ENCODE measurements at regions not wholly inside any gene's neighbourhood (a gene's known extent, or its start where the extent isn't known, plus 50 kb on each side); places are given as distances from the start of the nearest gene placed in this dataset.

GRCh38 chr4:119725688-119726330 is 97.2 kb upstream of the PDE5A start:
- H3K9me3 ChIP-seq (replicated peaks; ENCODE audit: control insufficient read depth, low read depth, low read length): no peaks in the 10 kb centered on the region
- DNase-seq: no peak
- H3K4me1 ChIP-seq (ENCODE audit: control insufficient read depth, insufficient read depth, low read length): peaks cover 3% of the 10 kb centered on the region
- no peaks in the 10 kb centered on the region for H3K27me3 ChIP-seq (ENCODE audit: control insufficient read depth, insufficient read depth, low read length)
- 14% methylated on average over 1 of the region's 3 CpGs for WGBS (ENCODE audit: insufficient coverage)
- no peak overlapping the region for H3K4me3 ChIP-seq (ENCODE audit: low read length)
- no peak overlapping the region for H3K27ac ChIP-seq (ENCODE audit: low read length)
- H3K36me3 ChIP-seq (ENCODE audit: control insufficient read depth, insufficient read depth, low read length): no peaks in the 10 kb centered on the region

GRCh38 chr4:119725011-119725410 is 96.4 kb upstream of the PDE5A start:
- no peaks in the 10 kb centered on the region for H3K27me3 ChIP-seq (ENCODE audit: control insufficient read depth, insufficient read depth, low read length)
- H3K9me3 ChIP-seq (replicated peaks; ENCODE audit: control insufficient read depth, low read depth, low read length): no peaks in the 10 kb centered on the region
- WGBS (ENCODE audit: insufficient coverage): 96% methylated on average over 4 of the region's 6 CpGs
- peaks cover 3% of the 10 kb centered on the region for H3K4me1 ChIP-seq (ENCODE audit: control insufficient read depth, insufficient read depth, low read length)
- H3K36me3 ChIP-seq (ENCODE audit: control insufficient read depth, insufficient read depth, low read length): no peaks in the 10 kb centered on the region
- H3K27ac ChIP-seq (ENCODE audit: low read length): no peak overlapping the region
- H3K4me3 ChIP-seq (ENCODE audit: low read length): no peak overlapping the region
- DNase-seq: no peak

- Histone ChIP-seq H3K4me3 (ENCODE audit: low read length) (no peak overlapping the region), H3K27ac (ENCODE audit: low read length) (no peak overlapping the region), H3K4me1 (ENCODE audit: control insufficient read depth, insufficient read depth, low read length) (peaks cover 3% of the 10 kb centered on the region), H3K36me3 (ENCODE audit: control insufficient read depth, insufficient read depth, low read length) (no peaks in the 10 kb centered on the region), H3K9me3 (replicated peaks; ENCODE audit: control insufficient read depth, low read depth, low read length) (no peaks in the 10 kb centered on the region), H3K27me3 (ENCODE audit: control insufficient read depth, insufficient read depth, low read length) (no peaks in the 10 kb centered on the region)
- WGBS (ENCODE audit: insufficient coverage): no CpG with 5 or more reads among the region's 1 CpG
- DNase-seq: no peak
Observed at GRCh38 chr4:119722670-119723069, 94.1 kb upstream of the PDE5A start.

GRCh38 chr4:119721878-119722277 is 93.3 kb upstream of the PDE5A start:
- Histone ChIP-seq H3K4me3 (ENCODE audit: low read length) (no peak overlapping the region), H3K27ac (ENCODE audit: low read length) (no peak overlapping the region), H3K9me3 (replicated peaks; ENCODE audit: control insufficient read depth, low read depth, low read length) (no peaks in the 10 kb centered on the region), H3K27me3 (ENCODE audit: control insufficient read depth, insufficient read depth, low read length) (no peaks in the 10 kb centered on the region), H3K4me1 (ENCODE audit: control insufficient read depth, insufficient read depth, low read length) (peaks cover 3% of the 10 kb centered on the region), H3K36me3 (ENCODE audit: control insufficient read depth, insufficient read depth, low read length) (no peaks in the 10 kb centered on the region)
- no CpG with 5 or more reads among the region's 1 CpG for WGBS (ENCODE audit: insufficient coverage)
- no peak for DNase-seq

GRCh38 chr4:119715490-119716445 is 87.2 kb upstream of the PDE5A start:
- no peak overlapping the region for H3K4me3 ChIP-seq (ENCODE audit: low read length)
- WGBS (ENCODE audit: insufficient coverage): no CpG with 5 or more reads among the region's 4 CpGs
- no peak for DNase-seq
- peaks cover 5% of the 10 kb centered on the region for H3K9me3 ChIP-seq (replicated peaks; ENCODE audit: control insufficient read depth, low read depth, low read length)
- H3K4me1 ChIP-seq (ENCODE audit: control insufficient read depth, insufficient read depth, low read length): no peaks in the 10 kb centered on the region
- no peaks in the 10 kb centered on the region for H3K27me3 ChIP-seq (ENCODE audit: control insufficient read depth, insufficient read depth, low read length)
- H3K36me3 ChIP-seq (ENCODE audit: control insufficient read depth, insufficient read depth, low read length): no peaks in the 10 kb centered on the region
- no peak overlapping the region for H3K27ac ChIP-seq (ENCODE audit: low read length)

- no peak overlapping the region for H3K27ac ChIP-seq (ENCODE audit: low read length)
- H3K36me3 ChIP-seq (ENCODE audit: control insufficient read depth, insufficient read depth, low read length): no peaks in the 10 kb centered on the region
- DNase-seq: no peak
- H3K9me3 ChIP-seq (replicated peaks; ENCODE audit: control insufficient read depth, low read depth, low read length): no peaks in the 10 kb centered on the region
- no peaks in the 10 kb centered on the region for H3K27me3 ChIP-seq (ENCODE audit: control insufficient read depth, insufficient read depth, low read length)
- H3K4me1 ChIP-seq (ENCODE audit: control insufficient read depth, insufficient read depth, low read length): no peaks in the 10 kb centered on the region
- no peak overlapping the region for H3K4me3 ChIP-seq (ENCODE audit: low read length)
- no CpG with 5 or more reads among the region's 2 CpGs for WGBS (ENCODE audit: insufficient coverage)
Observed at GRCh38 chr4:119709418-119709817, 80.8 kb upstream of the PDE5A start.

- H3K27ac ChIP-seq (ENCODE audit: low read length): no peak overlapping the region
- DNase-seq: no peak
- H3K36me3 ChIP-seq (ENCODE audit: control insufficient read depth, insufficient read depth, low read length): no peaks in the 10 kb centered on the region
- no peaks in the 10 kb centered on the region for H3K9me3 ChIP-seq (replicated peaks; ENCODE audit: control insufficient read depth, low read depth, low read length)
- WGBS (ENCODE audit: insufficient coverage): 88% methylated on average over 1 of the region's 3 CpGs
- H3K4me3 ChIP-seq (ENCODE audit: low read length): no peak overlapping the region
- no peaks in the 10 kb centered on the region for H3K27me3 ChIP-seq (ENCODE audit: control insufficient read depth, insufficient read depth, low read length)
- no peaks in the 10 kb centered on the region for H3K4me1 ChIP-seq (ENCODE audit: control insufficient read depth, insufficient read depth, low read length)
Observed at GRCh38 chr4:119707336-119707735, 78.7 kb upstream of the PDE5A start.

GRCh38 chr4:119706804-119707203 is 78.2 kb upstream of the PDE5A start:
- no peaks in the 10 kb centered on the region for H3K36me3 ChIP-seq (ENCODE audit: control insufficient read depth, insufficient read depth, low read length)
- H3K4me3 ChIP-seq (ENCODE audit: low read length): no peak overlapping the region
- no peaks in the 10 kb centered on the region for H3K27me3 ChIP-seq (ENCODE audit: control insufficient read depth, insufficient read depth, low read length)
- H3K9me3 ChIP-seq (replicated peaks; ENCODE audit: control insufficient read depth, low read depth, low read length): no peaks in the 10 kb centered on the region
- no peak for DNase-seq
- no peak overlapping the region for H3K27ac ChIP-seq (ENCODE audit: low read length)
- H3K4me1 ChIP-seq (ENCODE audit: control insufficient read depth, insufficient read depth, low read length): no peaks in the 10 kb centered on the region

- DNase-seq: no peak
- Histone ChIP-seq H3K4me1 (ENCODE audit: control insufficient read depth, insufficient read depth, low read length) (no peaks in the 10 kb centered on the region), H3K27ac (ENCODE audit: low read length) (no peak overlapping the region), H3K9me3 (replicated peaks; ENCODE audit: control insufficient read depth, low read depth, low read length) (no peaks in the 10 kb centered on the region), H3K27me3 (ENCODE audit: control insufficient read depth, insufficient read depth, low read length) (no peaks in the 10 kb centered on the region), H3K4me3 (ENCODE audit: low read length) (no peak overlapping the region), H3K36me3 (ENCODE audit: control insufficient read depth, insufficient read depth, low read length) (no peaks in the 10 kb centered on the region)
- WGBS (ENCODE audit: insufficient coverage): no CpG with 5 or more reads among the region's 4 CpGs
Observed at GRCh38 chr4:119697887-119698393, 69.3 kb upstream of the PDE5A start.

GRCh38 chr4:119696963-119697362 is 68.4 kb upstream of the PDE5A start:
- no peak for DNase-seq
- Histone ChIP-seq H3K27ac (ENCODE audit: low read length) (no peak overlapping the region), H3K4me1 (ENCODE audit: control insufficient read depth, insufficient read depth, low read length) (no peaks in the 10 kb centered on the region), H3K27me3 (ENCODE audit: control insufficient read depth, insufficient read depth, low read length) (no peaks in the 10 kb centered on the region), H3K36me3 (ENCODE audit: control insufficient read depth, insufficient read depth, low read length) (no peaks in the 10 kb centered on the region), H3K4me3 (ENCODE audit: low read length) (no peak overlapping the region), H3K9me3 (replicated peaks; ENCODE audit: control insufficient read depth, low read depth, low read length) (no peaks in the 10 kb centered on the region)
